Gastroesophageal sphincter (tissue), 4 donors: ENCODE measurements at regions not wholly inside any gene's neighbourhood (a gene's known extent, or its start where the extent isn't known, plus 50 kb on each side); places are given as distances from the start of the nearest gene placed in this dataset.

ENCODE experiments used
- ATAC-seq: fragments of 150-250 bp; one replicate; pipeline ENCODE4 v1.9.1; 2016; ENCODE audit warnings: mild to moderate bottlenecking, moderate library complexity
- H3K27ac ChIP-seq, 4 donors: fragments of 200-600 bp; sonication (generic) in 3 of 4; 1 replicate in 3 of 4; 2 replicates in 1 of 4; pipeline ENCODE4 v1.5.1; 2016 to 2019
- H3K27me3 ChIP-seq: fragments of 200-600 bp; sonication (generic); one replicate; pipeline ENCODE4 v1.5.1; 2019
- H3K36me3 ChIP-seq, 2 donors: fragments of 200-600 bp; sonication (generic); one replicate each; pipeline ENCODE4 v1.5.1; 2019; ENCODE audit warnings: control low read depth in 1 of 2
- H3K4me1 ChIP-seq, 3 donors: fragments of 200-600 bp; sonication (generic); 1 replicate in 2 of 3; 2 replicates in 1 of 3; pipeline ENCODE4 v1.5.1; 2016 to 2019; ENCODE audit warnings: control low read depth in 2 of 3
- H3K4me3 ChIP-seq, 2 donors: fragments of 200-600 bp; sonication (generic); one replicate each; pipeline ENCODE4 v1.5.1; 2019; ENCODE audit warnings: mild to moderate bottlenecking in 1 of 2, moderate library complexity in 1 of 2
- H3K9me3 ChIP-seq, 3 donors: fragments of 200-600 bp; sonication (generic); one replicate each; pipeline ENCODE4 v1.5.1; 2017 to 2019; ENCODE audit warnings: control low read depth in 2 of 3
- EP300 ChIP-seq: sonication (generic); formaldehyde crosslinking; IDR thresholded peaks from one replicate; pipeline ENCODE4 v1.6.1; 2017; ENCODE audit warnings: antibody characterized with exemption, mild to moderate bottlenecking
- POLR2A ChIP-seq, 2 donors: fragments of 450-650 bp; IDR thresholded peaks; one replicate each; pipeline ENCODE4 v1.6.1; 2017; ENCODE audit warnings: antibody characterized with exemption in 2 of 2, mild to moderate bottlenecking in 2 of 2, moderate library complexity in 1 of 2
- POLR2AphosphoS5 ChIP-seq: sonication (generic); formaldehyde crosslinking; IDR thresholded peaks from one replicate; pipeline ENCODE4 v1.6.1; 2017; ENCODE audit warnings: antibody characterized with exemption
- WGBS, 2 donors: methylation state at CpG; one replicate each; pipeline ENCODE4 v1.1.5; 2018; ENCODE audit warnings: low coverage in 1 of 2; 5-methylcytosine and 5-hydroxymethylcytosine counted together
- TF ChIP-seq, protein P1 (sequence below), 4 experiments: fragments of 200-600 bp in 2 of 4; fragments of 450-650 bp in 2 of 4; sonication (generic) in 1 of 4; IDR thresholded peaks; one replicate each; pipeline ENCODE4 v1.5.1; 2017 to 2019; ENCODE audit warnings: antibody characterized with exemption in 4 of 4, mild to moderate bottlenecking in 2 of 4, moderate library complexity in 2 of 4

DNA sequence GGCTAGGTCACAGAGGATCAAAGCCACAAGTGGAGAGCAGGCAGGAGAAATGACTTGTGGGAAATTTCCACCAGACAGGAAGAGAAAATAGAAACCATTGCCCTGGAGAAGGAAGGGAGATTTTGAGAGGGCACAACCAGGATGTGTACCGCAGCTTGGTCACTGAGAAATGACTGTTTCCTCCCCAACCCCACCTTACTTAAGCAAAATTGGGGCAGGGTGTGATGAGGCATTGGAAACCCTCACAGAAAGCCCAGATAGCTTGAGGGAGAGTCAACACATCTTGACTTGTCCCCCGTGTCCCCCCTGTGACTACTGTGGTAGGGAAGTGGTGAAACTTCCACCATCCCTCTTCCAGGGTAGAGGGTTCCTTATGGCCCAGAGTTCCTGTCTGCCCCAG, 113.5 kb upstream of the FAM20A start:
- no peaks in the 10 kb centered on the region for H3K9me3 ChIP-seq
- H3K4me1 ChIP-seq, result no peaks in the 10 kb centered on the region
- TF ChIP-seq POLR2AphosphoS5, result no peak
- TF ChIP-seq, protein P1, sequence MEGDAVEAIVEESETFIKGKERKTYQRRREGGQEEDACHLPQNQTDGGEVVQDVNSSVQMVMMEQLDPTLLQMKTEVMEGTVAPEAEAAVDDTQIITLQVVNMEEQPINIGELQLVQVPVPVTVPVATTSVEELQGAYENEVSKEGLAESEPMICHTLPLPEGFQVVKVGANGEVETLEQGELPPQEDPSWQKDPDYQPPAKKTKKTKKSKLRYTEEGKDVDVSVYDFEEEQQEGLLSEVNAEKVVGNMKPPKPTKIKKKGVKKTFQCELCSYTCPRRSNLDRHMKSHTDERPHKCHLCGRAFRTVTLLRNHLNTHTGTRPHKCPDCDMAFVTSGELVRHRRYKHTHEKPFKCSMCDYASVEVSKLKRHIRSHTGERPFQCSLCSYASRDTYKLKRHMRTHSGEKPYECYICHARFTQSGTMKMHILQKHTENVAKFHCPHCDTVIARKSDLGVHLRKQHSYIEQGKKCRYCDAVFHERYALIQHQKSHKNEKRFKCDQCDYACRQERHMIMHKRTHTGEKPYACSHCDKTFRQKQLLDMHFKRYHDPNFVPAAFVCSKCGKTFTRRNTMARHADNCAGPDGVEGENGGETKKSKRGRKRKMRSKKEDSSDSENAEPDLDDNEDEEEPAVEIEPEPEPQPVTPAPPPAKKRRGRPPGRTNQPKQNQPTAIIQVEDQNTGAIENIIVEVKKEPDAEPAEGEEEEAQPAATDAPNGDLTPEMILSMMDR (IDR thresholded peaks at IDR 0.05), result no peak
- TF ChIP-seq EP300, result no peak
- no peak for TF ChIP-seq POLR2A (IDR thresholded peaks at IDR 0.05)
- H3K27ac ChIP-seq, result no peak overlapping the region
- no peaks in the 10 kb centered on the region for H3K27me3 ChIP-seq
- H3K36me3 ChIP-seq, result no peaks in the 10 kb centered on the region
- no peak overlapping the region for H3K4me3 ChIP-seq
- ATAC-seq, result no peak
- 83 to 100% methylated on average over 1 of the region's 2 CpGs for WGBS, 2 donors

DNA sequence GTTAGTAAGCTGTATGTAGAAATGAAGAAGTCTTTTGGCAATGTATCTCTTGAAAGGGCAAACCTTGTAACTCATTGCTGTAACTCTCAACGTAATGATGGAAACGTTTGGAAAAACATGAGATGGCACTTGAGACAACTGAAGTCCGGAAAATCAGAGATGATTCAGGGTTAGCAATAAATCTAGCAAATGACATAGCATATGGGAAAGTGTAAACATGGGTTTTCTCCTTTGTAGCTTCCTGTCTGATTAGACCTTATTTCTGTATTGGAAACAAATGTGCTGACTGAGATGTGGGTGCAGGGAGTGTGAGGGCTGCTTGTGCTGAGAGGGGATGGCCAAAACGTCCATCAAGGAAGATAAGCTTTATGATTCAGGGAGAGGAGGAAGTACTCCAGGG, 110.7 kb upstream of the FAM20A start:
- WGBS, 2 donors, result 26 to 31% methylated on average over 2 to 4 of the region's 4 CpGs
- H3K4me3 ChIP-seq, result no peak overlapping the region
- no peaks in the 10 kb centered on the region for H3K4me1 ChIP-seq
- no peak overlapping the region for H3K27ac ChIP-seq
- H3K9me3 ChIP-seq, result no peaks in the 10 kb centered on the region
- no peak for ATAC-seq
- H3K27me3 ChIP-seq, result no peaks in the 10 kb centered on the region
- no peaks in the 10 kb centered on the region for H3K36me3 ChIP-seq
- TF ChIP-seq EP300 (no peak), POLR2A (IDR thresholded peaks at IDR 0.05) (no peak), POLR2AphosphoS5 (no peak)
- TF ChIP-seq, protein P1 (IDR thresholded peaks at IDR 0.05), result no peak

DNA sequence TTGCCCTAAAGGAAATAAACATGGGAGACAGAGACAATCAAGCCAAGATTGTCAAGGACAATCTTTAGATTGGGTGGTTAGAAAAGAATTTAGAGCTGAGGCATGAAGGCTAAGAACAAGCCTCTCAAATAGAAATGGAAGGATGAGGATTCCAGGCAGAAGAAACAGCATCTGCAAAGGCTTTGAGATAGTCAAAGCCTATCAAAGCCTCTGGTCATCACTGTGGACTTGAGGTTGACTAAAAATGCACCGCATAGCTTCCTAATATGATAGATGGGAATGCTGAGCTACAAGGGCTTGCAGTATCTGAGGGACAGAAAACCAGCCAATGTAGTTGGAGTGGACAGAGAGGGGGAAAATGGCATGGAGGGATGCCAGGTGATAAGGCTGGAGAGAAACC, 109.8 kb upstream of the FAM20A start:
- Histone ChIP-seq H3K9me3 (no peaks in the 10 kb centered on the region), H3K27ac (peak overlapping the region in 2 of 4 donors; percentile 18 to 40), H3K36me3 (no peaks in the 10 kb centered on the region), H3K27me3 (no peaks in the 10 kb centered on the region), H3K4me1 (no peaks in the 10 kb centered on the region), H3K4me3 (no peak overlapping the region)
- no peak for ATAC-seq
- 43 to 90% methylated on average over 1 of the region's 1 CpG for WGBS, 2 donors
- TF ChIP-seq, protein P1 (IDR thresholded peaks at IDR 0.05), result no peak
- TF ChIP-seq POLR2AphosphoS5 (no peak), EP300 (no peak), POLR2A (IDR thresholded peaks at IDR 0.05) (no peak)

DNA sequence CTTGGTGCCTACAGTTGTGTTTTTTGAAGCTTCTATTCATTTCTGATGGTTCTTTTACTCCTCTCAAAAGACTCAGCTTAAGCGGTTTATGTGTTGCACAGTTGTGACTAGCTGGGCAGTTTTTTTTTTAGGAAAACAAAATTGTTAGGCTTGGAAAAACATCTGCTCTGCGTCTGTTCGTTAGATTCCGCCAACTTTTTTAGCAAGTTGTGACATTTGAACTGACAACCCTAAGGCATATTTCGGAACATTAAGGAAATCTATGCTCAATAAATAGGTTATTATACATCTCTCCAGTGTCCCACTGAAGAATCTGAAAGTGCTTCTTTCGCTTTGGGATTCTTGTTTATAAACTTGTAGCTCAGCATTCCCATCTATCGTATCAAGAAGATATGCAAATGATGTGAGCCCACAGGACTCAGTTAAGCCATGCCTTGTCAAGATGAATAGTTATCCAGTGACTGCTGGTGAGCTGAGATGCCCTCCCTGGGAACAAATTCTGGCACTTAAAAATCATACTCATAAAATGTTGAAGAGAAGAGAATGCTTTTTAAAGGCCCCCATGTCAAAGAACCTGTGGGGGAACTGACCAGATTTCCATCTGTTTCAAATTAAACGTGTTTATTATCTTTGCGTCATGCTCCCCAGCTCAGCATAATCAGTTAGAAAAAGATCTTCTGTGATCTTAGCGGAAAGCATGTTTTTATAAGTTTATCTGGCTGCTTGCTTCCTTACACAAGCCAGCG, 109.0 kb upstream of the FAM20A start:
- Histone ChIP-seq H3K4me1 (no peaks in the 10 kb centered on the region), H3K9me3 (no peaks in the 10 kb centered on the region), H3K27ac (peak overlapping the region in 3 of 4 donors; percentile 18 to 44 (median 40)), H3K4me3 (no peak overlapping the region), H3K27me3 (no peaks in the 10 kb centered on the region), H3K36me3 (no peaks in the 10 kb centered on the region)
- WGBS, 2 donors, result 20 to 48% methylated on average over 9 to 11 of the region's 11 CpGs
- no peak for TF ChIP-seq EP300
- no peak for TF ChIP-seq POLR2A (IDR thresholded peaks at IDR 0.05)
- TF ChIP-seq, protein P1 (IDR thresholded peaks at IDR 0.05), result no peak
- TF ChIP-seq POLR2AphosphoS5, result no peak
- peak; percentile 39 for ATAC-seq

DNA sequence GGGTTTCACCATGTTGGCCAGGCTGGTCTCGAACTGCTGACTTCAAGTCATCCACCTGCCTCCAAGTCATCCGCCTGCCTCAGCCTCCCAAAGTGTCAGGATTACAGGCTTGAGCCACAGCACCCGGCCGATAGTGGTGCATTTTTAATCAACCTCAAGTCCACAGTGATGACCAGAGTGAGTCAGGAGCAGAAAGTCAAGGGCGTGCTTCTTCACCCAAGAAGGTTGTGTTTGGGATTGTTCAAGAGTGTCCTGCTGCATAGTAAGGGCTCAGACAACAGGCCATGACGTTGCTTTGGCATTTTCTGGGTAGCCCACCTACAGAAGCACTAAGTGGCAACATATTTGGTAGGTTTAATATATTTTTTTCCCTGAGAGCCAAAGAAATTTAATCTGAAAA, 108.3 kb upstream of the FAM20A start:
- H3K9me3 ChIP-seq, result no peaks in the 10 kb centered on the region
- H3K36me3 ChIP-seq, result no peaks in the 10 kb centered on the region
- no peak overlapping the region for H3K27ac ChIP-seq
- no peak overlapping the region for H3K4me3 ChIP-seq
- no peaks in the 10 kb centered on the region for H3K4me1 ChIP-seq
- TF ChIP-seq EP300 (no peak), POLR2A (IDR thresholded peaks at IDR 0.05) (no peak), POLR2AphosphoS5 (no peak)
- TF ChIP-seq, protein P1 (IDR thresholded peaks at IDR 0.05), result no peak
- ATAC-seq, result no peak
- 33 to 87% methylated on average over 1 to 6 of the region's 6 CpGs for WGBS, 2 donors
- H3K27me3 ChIP-seq, result no peaks in the 10 kb centered on the region
